Prostate gland (tissue), 2 donors: ENCODE measurements at regions not wholly inside any gene's neighbourhood (a gene's known extent, or its start where the extent isn't known, plus 50 kb on each side); places are given as distances from the start of the nearest gene placed in this dataset.

Experiments
- POLR2A ChIP-seq: fragments of 450-650 bp; IDR thresholded peaks from one replicate; pipeline ENCODE4 v1.6.1; 2016; ENCODE audit warnings: antibody characterized with exemption, mild to moderate bottlenecking
- TF ChIP-seq, protein P1 (sequence below), 4 experiments: fragments of 200-600 bp in 2 of 4; fragments of 450-650 bp in 2 of 4; sonication (generic) in 2 of 4; IDR thresholded peaks; 1 replicate in 3 of 4; 2 replicates in 1 of 4; pipeline ENCODE4 v1.5.1; 2016 to 2019; ENCODE audit warnings: antibody characterized with exemption in 4 of 4, mild to moderate bottlenecking in 2 of 4, moderate library complexity in 2 of 4

DNA sequence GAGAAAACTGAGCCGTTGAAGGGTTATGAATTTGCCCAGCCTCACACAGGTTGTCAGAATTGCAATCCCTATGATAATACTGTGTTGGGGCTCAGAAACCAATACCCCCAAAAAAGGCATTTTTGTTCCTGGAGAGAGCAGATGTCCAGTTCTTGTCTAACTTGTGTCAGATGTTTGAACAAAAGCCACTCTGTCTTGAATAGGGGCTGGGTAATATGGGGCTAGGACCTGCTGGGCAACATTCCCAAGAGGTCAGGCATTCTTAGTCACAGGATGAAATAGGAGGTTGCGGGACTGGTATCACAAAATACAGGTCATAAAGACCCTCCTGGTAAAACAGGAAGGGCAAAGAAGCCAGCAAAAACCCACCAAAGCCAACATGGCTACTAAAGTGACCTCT is 482.1 kb downstream of the IPMK start:
- TF ChIP-seq, protein P1, sequence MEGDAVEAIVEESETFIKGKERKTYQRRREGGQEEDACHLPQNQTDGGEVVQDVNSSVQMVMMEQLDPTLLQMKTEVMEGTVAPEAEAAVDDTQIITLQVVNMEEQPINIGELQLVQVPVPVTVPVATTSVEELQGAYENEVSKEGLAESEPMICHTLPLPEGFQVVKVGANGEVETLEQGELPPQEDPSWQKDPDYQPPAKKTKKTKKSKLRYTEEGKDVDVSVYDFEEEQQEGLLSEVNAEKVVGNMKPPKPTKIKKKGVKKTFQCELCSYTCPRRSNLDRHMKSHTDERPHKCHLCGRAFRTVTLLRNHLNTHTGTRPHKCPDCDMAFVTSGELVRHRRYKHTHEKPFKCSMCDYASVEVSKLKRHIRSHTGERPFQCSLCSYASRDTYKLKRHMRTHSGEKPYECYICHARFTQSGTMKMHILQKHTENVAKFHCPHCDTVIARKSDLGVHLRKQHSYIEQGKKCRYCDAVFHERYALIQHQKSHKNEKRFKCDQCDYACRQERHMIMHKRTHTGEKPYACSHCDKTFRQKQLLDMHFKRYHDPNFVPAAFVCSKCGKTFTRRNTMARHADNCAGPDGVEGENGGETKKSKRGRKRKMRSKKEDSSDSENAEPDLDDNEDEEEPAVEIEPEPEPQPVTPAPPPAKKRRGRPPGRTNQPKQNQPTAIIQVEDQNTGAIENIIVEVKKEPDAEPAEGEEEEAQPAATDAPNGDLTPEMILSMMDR (IDR thresholded peaks at IDR 0.05): no peak
- TF ChIP-seq POLR2A: no peak
